H4 (cell line): ENCODE measurements at regions not wholly inside any gene's neighbourhood (a gene's known extent, or its start where the extent isn't known, plus 50 kb on each side); places are given as distances from the start of the nearest gene placed in this dataset.

Experiments used
- DNase-seq: peaks from one replicate; pipeline ENCODE4 v3.0.0-alpha.2; 2015; ENCODE audit warnings: low spot score

GRCh38 chr6:1515280-1515679 lies 94.4 kb upstream of the FOXC1 start:
- no peak for DNase-seq

DNA sequence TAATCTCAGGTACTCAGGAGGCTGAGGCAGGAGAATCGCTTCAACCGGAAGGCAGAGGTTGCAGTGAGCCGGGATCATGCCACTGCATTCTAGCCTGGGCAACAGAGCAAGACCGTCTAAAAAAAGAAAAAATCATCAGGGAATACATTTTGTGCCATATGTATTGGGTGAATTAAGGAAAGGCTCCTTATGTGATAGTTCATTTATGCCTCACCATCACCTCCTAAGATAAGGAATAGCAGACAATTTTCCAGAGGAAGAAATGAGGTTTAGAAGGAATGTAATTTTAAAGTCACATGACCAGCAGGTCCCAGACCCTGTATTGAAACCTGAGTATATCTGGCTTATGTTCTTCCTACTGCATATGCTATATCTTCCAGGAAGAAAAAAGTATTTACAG lies 93.9 kb upstream of the FOXC1 start:
- no peak for DNase-seq

DNA sequence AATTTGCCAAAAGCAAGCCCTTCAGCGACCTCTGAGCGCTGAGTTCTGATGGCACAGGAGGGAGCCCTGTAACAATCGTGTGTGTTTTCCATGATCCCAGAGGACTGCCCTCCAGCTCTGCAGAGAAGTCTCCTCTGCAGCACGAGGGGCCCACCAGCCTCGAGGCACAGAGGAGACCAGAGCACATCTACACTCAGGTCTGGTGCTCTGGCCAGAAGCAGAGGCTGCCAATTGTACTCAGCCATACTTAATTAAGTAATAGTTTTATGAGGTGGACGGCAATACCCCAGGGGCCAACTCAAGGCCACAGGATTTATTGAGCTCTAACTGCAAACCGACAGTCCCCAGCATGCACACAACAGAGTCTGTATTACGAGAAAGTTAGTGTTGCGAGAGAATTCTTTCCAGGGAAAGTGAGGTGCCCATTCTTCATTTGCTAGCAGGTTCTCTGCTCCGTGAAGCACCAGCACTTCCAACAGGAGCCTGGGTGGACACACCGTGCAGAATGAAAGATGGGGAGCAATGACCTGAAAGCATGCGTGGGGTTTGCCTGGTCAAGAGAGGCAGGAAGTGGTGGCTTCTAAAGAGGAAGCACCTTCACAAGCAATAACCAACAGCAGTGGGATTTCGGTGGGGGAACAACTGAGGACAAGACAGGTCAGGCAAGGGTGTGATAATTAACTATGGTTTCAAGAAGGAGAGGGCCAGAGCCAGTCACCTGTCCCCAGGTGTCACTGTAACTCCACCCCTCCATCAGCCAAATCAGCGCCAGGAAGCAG lies 92.8 kb upstream of the FOXC1 start:
- DNase-seq: no peak

DNA sequence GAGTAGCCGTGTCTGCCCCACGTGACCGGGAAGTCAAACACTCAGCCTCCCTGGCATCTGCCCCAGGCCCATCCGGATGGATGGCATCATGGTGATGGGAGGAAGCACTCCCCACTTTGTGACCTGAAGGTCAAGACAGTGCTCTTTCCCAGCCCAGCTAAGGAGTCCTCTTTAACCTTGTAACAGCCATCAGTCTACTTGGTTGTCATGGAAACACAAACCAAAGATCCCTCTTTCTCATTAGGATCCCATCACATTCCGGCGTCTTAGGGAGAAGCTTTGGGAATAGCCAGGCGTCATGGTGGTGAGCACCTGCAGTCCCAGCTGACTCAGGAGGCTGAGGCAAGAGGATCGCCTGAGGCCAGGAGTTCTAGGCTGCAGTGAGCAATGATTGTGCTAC lies 90.9 kb upstream of the FOXC1 start:
- no peak for DNase-seq

DNA sequence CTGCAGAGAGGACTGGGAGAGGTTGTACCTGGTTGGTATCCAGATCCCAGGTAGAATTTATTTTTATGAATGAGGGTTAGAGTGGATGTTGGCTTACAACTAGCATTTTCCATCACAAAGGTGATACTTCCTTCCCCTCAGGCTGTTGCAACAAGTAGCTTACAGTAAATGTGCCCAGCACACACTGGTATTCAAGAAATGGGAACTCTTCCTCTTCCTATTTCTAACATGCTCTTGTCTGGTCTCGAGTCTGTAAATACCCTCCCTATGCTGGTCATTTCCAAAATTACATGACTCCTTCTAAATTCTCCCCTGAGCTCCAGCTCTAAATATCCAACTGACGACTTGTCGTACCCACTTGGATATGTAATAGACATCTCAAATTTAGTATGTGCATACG lies 90.1 kb upstream of the FOXC1 start:
- DNase-seq: no peak

- no peak for DNase-seq
These were observed 86.9 kb upstream of the FOXC1 start for GRCh38 chr6:1522779-1523178.

DNA sequence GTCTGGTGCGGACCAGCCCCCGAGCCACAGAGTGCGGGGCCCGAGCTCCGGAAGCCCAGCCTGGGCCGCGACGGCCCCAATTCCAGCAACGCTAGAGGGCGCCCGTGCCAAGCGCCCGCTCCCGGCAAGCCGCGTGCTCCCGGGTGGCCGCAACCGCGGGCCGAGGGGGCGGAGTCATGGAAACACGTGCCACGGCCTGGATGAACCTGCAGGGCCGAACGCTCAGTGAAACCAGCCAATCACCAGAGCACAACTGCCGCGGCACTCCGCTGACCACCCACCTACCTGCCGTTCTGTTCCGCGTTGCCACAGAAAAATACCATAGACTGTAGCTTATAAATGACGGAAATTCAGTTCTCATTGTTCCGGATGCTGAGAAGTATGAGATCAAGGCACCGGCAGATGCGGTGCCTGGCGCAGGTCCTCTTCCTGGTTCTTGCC lies 85.7 kb upstream of the FOXC1 start:
- DNase-seq: no peak

DNA sequence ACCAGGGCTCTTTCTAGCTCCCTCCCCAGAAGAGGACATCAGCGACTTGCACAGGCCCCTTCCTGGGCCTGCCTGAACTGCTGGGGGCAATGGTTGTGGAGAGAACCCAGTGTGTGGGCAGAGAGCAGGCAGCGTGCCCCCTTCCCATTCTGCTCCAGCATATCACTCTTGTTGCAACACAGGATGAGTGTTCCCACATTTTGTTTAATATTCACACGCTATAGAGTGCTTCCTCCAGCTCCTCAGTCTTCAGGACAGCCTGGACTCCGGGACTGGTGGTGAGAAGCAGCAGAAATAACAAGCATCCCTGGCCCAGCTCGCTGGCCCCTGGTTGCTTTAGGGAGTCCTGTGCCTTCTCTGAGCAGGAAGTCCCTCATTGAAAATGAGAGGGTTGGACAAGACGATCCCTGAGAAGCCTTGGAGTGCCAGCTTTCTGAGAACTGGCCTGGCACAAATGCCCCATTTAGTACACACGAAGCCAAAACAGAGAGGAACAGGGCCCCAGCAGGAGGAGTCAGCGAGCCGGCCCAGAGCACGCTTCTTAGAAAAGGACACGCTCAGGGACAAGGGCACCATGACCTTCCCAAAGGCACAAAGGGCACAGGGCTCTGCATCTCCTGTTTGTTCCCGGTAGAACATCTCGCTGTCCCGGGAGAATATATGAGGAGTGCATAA lies 84.2 kb upstream of the FOXC1 start:
- no peak for DNase-seq

DNA sequence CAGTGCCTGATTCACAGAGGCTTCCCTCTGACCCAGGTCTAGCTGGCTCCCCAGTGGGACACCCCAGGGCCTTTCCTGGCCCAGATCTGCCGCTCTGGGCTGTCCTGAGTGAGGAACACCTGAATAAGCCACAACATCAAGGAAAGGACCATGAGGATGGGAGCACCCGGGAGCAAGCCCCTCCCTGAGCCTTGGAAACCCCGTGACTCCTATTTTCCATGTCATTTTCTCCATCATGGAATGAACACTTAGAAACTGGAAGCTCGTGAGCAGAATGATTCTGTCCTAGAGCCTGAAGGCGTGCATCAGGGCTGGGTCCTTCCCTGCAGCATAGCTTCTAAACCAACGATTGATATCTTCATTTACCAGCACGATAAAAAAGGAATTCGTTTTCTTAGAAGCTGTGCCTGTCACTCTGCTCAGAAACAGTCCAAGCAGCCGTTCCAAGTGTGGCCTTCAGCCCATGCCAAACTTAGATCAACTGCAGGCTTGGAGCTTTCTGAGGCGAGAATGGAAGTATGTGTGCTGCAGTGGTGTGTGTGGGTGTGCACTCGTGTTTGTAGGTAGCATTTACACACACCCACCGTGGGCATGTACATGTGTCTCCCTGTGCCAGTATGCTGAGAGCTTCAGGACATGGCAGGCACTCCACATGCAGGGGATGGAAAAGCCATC lies 83.2 kb upstream of the FOXC1 start:
- DNase-seq: no peak

GRCh38 chr6:1527073-1527457 lies 82.7 kb upstream of the FOXC1 start:
- DNase-seq: peak; percentile 65

DNA sequence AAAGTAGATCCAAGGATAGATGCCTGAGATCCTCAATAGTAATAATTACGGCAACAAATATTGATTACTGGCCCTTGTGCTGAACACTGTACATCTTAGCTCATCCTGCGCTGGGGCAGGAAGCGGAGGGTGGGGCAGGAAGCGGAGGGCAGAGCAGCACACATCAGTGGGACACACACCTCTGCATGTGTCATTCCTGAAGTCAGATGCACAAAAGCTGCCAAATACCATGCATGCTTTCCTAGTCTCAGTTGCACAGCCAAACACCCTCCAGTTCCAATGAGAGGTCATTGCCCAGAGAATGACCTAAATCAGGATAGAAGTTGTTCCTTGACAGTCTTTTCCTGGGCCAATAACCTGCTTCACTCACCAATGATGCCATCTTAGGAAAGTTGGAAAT lies 74.4 kb upstream of the FOXC1 start:
- no peak for DNase-seq

- no peak for DNase-seq
These were observed 72.9 kb upstream of the FOXC1 start for GRCh38 chr6:1536526-1537429.

DNA sequence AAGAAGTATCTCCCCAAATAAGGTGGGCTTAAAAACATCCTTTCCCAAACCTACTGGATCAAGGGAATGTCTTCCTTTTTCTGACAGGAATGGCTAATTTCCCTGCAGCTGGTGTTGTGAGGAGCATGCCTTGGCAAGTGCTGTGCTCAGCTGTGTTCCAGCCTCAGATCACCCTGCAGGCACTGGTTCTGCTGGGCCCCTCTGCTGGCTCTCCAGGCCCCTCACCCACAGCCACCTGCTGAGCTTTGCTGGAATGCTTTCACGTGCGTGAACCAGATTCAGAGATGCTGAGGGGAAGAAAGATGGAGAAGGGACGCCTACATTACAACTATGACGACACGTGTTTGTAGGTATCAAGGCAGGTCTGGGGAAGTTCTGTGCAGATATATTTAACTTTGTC lies 71.3 kb upstream of the FOXC1 start:
- no peak for DNase-seq

- no peak for DNase-seq
These were observed 70.8 kb upstream of the FOXC1 start for GRCh38 chr6:1538810-1539478.

GRCh38 chr6:1540864-1541521 lies 68.7 kb upstream of the FOXC1 start:
- no peak for DNase-seq

DNA sequence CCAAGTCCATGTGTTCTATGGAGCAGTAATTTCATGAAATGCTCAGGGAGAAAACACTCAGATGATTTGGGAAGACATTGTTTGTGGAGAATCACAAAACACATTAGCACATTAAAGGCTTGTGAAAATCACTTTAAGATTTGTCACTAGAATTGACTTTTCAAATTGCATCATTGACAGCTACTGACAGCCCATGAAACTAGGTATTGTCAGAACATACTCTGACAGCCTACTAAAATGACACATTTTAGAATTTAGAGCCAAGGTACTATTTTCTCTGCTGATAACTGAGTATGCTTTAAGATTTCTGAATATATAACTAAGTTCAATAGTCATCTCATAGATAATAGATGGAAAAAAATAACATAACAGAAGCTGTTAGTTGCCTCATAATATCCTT lies 67.4 kb upstream of the FOXC1 start:
- no peak for DNase-seq

- DNase-seq: no peak
These were observed 67.0 kb upstream of the FOXC1 start for GRCh38 chr6:1542764-1543163.

DNA sequence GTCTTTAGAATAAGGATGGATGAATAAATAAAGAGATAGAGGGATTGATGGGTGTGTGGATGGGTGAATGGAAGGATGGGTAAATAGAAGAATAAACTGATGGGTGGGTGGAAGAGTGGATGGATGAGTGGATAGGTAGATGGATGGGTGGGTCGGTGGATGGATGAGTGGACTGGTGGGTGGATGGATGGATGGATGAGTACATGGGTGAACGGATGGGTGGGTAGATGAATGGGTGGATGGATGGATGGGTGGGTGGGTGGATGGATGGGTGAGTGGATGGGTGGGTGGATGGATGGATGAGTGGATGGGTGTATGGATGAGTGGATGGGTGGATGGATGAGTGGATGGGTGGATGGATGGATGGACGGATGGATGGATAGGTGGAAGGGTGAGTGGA lies 65.7 kb upstream of the FOXC1 start:
- no peak for DNase-seq

GRCh38 chr6:1544603-1545002 lies 65.1 kb upstream of the FOXC1 start:
- no peak for DNase-seq

DNA sequence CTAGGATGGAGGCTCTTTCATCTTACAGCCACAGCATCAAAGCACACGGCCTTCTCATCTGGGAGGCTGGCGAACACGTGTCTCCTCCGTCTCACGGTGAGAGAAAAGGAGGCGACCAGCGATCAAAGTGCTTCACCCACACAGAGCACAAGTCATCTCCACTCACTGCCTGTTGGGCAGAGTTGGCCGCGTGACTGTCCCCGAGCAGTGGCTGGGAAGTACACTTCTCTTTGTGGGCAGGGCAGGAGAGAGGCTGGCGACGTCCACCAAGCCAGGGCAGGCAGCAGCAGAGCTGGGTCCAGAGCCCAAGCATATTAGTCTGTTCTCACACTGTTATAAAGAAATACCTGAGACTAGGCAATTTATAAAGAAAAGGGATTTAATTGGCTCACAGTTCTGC lies 64.1 kb upstream of the FOXC1 start:
- DNase-seq: no peak

- no peak for DNase-seq
These were observed 61.9 kb upstream of the FOXC1 start for GRCh38 chr6:1547785-1548184.
